GM23338 (cell line): ENCODE measurements at regions not wholly inside any gene's neighbourhood (a gene's known extent, or its start where the extent isn't known, plus 50 kb on each side); places are given as distances from the start of the nearest gene placed in this dataset.

Experiments used
- ATAC-seq: fragments of 200-7000 bp; cut with Tn5 transposase; 3 replicates; pipeline ENCODE4 v1.9.1; 2020
- DNase-seq: peaks from one replicate; pipeline ENCODE4 v3.0.0-alpha.2; 2015; ENCODE audit warnings: low spot score
- H2AFZ ChIP-seq: fragments of 200-600 bp; sonication (generic); 2 replicates; pipeline ENCODE4 v1.8.0; 2016; ENCODE audit warnings: antibody characterized with exemption, mild to moderate bottlenecking, moderate library complexity
- H3F3A ChIP-seq: fragments of 200-600 bp; sonication (generic); replicated peaks from 2 replicates; pipeline ENCODE4 v1.8.0; 2017; ENCODE audit warnings: antibody characterized with exemption, mixed run types, low read depth
- H3K27ac ChIP-seq: fragments of 200-600 bp; sonication (generic); 2 replicates; pipeline ENCODE4 v1.6.1; 2016; ENCODE audit warnings: low read depth
- H3K27me3 ChIP-seq: fragments of 200-600 bp; sonication (generic); 2 replicates; pipeline ENCODE4 v1.8.0; 2016; ENCODE audit warnings: mild to moderate bottlenecking, mixed run types, moderate library complexity; ENCODE audit not compliant: insufficient read depth
- H3K36me3 ChIP-seq: fragments of 200-600 bp; sonication (generic); 2 replicates; pipeline ENCODE4 v1.8.0; 2016; ENCODE audit warnings: mild to moderate bottlenecking; ENCODE audit not compliant: insufficient read depth
- H3K4me1 ChIP-seq: fragments of 200-600 bp; sonication (generic); 2 replicates; pipeline ENCODE4 v1.8.0; 2016; ENCODE audit warnings: mild to moderate bottlenecking, moderate library complexity; ENCODE audit not compliant: insufficient read depth
- H3K4me2 ChIP-seq: fragments of 200-600 bp; sonication (generic); 2 replicates; pipeline ENCODE4 v1.7.1; 2017; ENCODE audit warnings: mixed run types
- H3K4me3 ChIP-seq: fragments of 200-600 bp; sonication (generic); 2 replicates; pipeline ENCODE4 v1.6.1; 2016; ENCODE audit warnings: mixed run types
- H3K79me2 ChIP-seq: fragments of 200-600 bp; sonication (generic); replicated peaks from 2 replicates; pipeline ENCODE4 v1.8.0; 2017; ENCODE audit warnings: mild to moderate bottlenecking; ENCODE audit not compliant: insufficient read depth
- H3K9me2 ChIP-seq: fragments of 200-600 bp; sonication (generic); 2 replicates; pipeline ENCODE4 v1.8.0; 2017; ENCODE audit not compliant: insufficient read depth
- H4K20me1 ChIP-seq: fragments of 200-600 bp; sonication (generic); replicated peaks from 2 replicates; pipeline ENCODE4 v1.8.0; 2017; ENCODE audit warnings: mild to moderate bottlenecking; ENCODE audit not compliant: insufficient read depth
- H3K27ac Mint-ChIP-seq: 2 replicates; pipeline ENCODE4 v1.8.0; 2020; ENCODE audit warnings: inconsistent platforms, mild to moderate bottlenecking, moderate library complexity, mixed read lengths
- H3K27me3 Mint-ChIP-seq: 3 replicates; pipeline ENCODE4 v1.8.0; 2022; ENCODE audit warnings: low read depth, mild to moderate bottlenecking, moderate library complexity, mixed read lengths, inconsistent platforms; ENCODE audit not compliant: insufficient read depth, poor library complexity
- H3K36me3 Mint-ChIP-seq: 3 replicates; pipeline ENCODE4 v1.8.0; 2021; ENCODE audit warnings: low read depth, mild to moderate bottlenecking, inconsistent platforms, moderate library complexity, mixed read lengths
- H3K4me1 Mint-ChIP-seq: 3 replicates; pipeline ENCODE4 v1.8.0; 2020; ENCODE audit warnings: mild to moderate bottlenecking, inconsistent platforms, mixed read lengths
- H3K4me3 Mint-ChIP-seq: 3 replicates; pipeline ENCODE4 v1.8.0; 2021; ENCODE audit warnings: moderate library complexity, mild to moderate bottlenecking, inconsistent platforms, mixed read lengths
- H3K9me3 Mint-ChIP-seq: 3 replicates; pipeline ENCODE4 v1.8.0; 2020; ENCODE audit warnings: moderate library complexity, mild to moderate bottlenecking, inconsistent platforms, mixed read lengths
- CREB1 ChIP-seq: fragments of 250-450 bp; sonication (Bioruptor Pico); IDR thresholded peaks from 2 replicates; pipeline ENCODE4 v1.5.0; 2020; ENCODE audit warnings: low read depth, mild to moderate bottlenecking, moderate library complexity
- EZH2 ChIP-seq: fragments of 200-600 bp; sonication (generic); IDR thresholded peaks from one replicate; pipeline ENCODE4 v1.8.0; 2017; ENCODE audit warnings: antibody characterized with exemption, mild to moderate bottlenecking, low read depth; ENCODE audit not compliant: unreplicated experiment
- EZH2phosphoT487 ChIP-seq: fragments of 200-600 bp; sonication (generic); IDR thresholded peaks from one replicate; pipeline ENCODE4 v1.8.1; 2018; ENCODE audit warnings: antibody characterized with exemption; ENCODE audit not compliant: unreplicated experiment
- JUNB ChIP-seq: IDR thresholded peaks from one replicate; pipeline ENCODE4 v1.6.1; 2016; ENCODE audit warnings: antibody characterized with exemption; ENCODE audit not compliant: unreplicated experiment
- NANOG ChIP-seq: IDR thresholded peaks from 2 replicates; pipeline ENCODE4 v1.6.1; 2016; ENCODE audit warnings: antibody characterized with exemption, borderline replicate concordance
- POLR2AphosphoS5 ChIP-seq: IDR thresholded peaks from 2 replicates; pipeline ENCODE4 v1.6.1; 2016; ENCODE audit warnings: antibody characterized with exemption, low read depth
- STAT1 ChIP-seq: IDR thresholded peaks from one replicate; pipeline ENCODE4 v1.6.1; 2016; ENCODE audit warnings: antibody characterized with exemption; ENCODE audit not compliant: unreplicated experiment
- ZNF114 ChIP-seq: fragments of 250-450 bp; sonication (Bioruptor Pico); IDR thresholded peaks from 2 replicates; pipeline ENCODE4 v1.5.0; 2020; ENCODE audit warnings: mild to moderate bottlenecking, moderate library complexity
- ZNF331 ChIP-seq: fragments of 250-450 bp; sonication (Bioruptor Pico); IDR thresholded peaks from 2 replicates; pipeline ENCODE4 v1.5.0; 2020; ENCODE audit warnings: low read depth, mild to moderate bottlenecking, moderate library complexity
- TF ChIP-seq, protein P1 (sequence below), 2 experiments: fragments of 200-600 bp in 1 of 2; sonication (generic) in 1 of 2; conservative IDR thresholded peaks; 2 replicates each; pipeline versions ENCODE4 v1.5.1 to v1.6.1; 2016 to 2017; ENCODE audit warnings: antibody characterized with exemption in 2 of 2, low read depth in 2 of 2, mild to moderate bottlenecking in 2 of 2, moderate library complexity in 1 of 2
- TF ChIP-seq, protein P2 (sequence below): IDR thresholded peaks from 2 replicates; pipeline ENCODE4 v1.6.1; 2016; ENCODE audit warnings: antibody characterized with exemption
- TF ChIP-seq, protein P3 (sequence below): IDR thresholded peaks from one replicate; pipeline ENCODE4 v1.6.1; 2018; ENCODE audit warnings: antibody characterized with exemption; ENCODE audit not compliant: unreplicated experiment
- TF ChIP-seq, protein P4 (sequence below): fragments of 250-450 bp; sonication (Bioruptor Pico); IDR thresholded peaks from 2 replicates; pipeline ENCODE4 v1.5.0; 2020; ENCODE audit warnings: mild to moderate bottlenecking, moderate library complexity

DNA sequence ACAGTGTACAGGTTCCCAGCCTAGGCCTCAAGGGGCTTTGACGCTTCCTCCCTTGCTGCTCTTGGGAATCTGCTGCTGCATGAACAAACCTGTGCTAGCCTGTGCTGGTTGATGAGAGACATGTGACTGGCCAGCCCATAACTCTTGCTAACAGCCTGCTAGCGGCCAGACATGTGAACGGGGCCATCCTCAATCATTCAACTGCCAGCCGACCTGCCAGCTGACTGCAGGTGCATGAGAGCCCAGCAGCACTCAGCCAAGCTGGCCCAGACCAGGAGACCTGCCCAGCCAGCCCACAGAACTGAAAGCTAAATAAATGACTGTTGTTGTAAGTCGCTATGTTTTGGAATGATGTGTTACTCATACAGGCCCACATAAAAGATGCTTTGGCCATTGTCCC is 82.4 kb upstream of the DLG1 start:
- peaks cover 2% of the 10 kb centered on the region; the same call in 1 of the 3 replicates for H3K9me3 Mint-ChIP-seq
- ATAC-seq: no peak
- H3K4me1 Mint-ChIP-seq: peaks cover 3% of the 10 kb centered on the region; the same call in 1 of the 3 replicates
- TF ChIP-seq CREB1 (CRISPR knock-in tag) (no peak), NANOG (no peak), JUNB (no peak), EZH2 (no peak), EZH2phosphoT487 (no peak), STAT1 (no peak), ZNF331 (CRISPR knock-in tag) (no peak), ZNF114 (no peak), POLR2AphosphoS5 (no peak)
- TF ChIP-seq, protein P1, sequence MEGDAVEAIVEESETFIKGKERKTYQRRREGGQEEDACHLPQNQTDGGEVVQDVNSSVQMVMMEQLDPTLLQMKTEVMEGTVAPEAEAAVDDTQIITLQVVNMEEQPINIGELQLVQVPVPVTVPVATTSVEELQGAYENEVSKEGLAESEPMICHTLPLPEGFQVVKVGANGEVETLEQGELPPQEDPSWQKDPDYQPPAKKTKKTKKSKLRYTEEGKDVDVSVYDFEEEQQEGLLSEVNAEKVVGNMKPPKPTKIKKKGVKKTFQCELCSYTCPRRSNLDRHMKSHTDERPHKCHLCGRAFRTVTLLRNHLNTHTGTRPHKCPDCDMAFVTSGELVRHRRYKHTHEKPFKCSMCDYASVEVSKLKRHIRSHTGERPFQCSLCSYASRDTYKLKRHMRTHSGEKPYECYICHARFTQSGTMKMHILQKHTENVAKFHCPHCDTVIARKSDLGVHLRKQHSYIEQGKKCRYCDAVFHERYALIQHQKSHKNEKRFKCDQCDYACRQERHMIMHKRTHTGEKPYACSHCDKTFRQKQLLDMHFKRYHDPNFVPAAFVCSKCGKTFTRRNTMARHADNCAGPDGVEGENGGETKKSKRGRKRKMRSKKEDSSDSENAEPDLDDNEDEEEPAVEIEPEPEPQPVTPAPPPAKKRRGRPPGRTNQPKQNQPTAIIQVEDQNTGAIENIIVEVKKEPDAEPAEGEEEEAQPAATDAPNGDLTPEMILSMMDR (conservative IDR thresholded peaks at IDR 0.05; ENCODE audit: low read depth in 2 of 2): no peak
- TF ChIP-seq, protein P2, sequence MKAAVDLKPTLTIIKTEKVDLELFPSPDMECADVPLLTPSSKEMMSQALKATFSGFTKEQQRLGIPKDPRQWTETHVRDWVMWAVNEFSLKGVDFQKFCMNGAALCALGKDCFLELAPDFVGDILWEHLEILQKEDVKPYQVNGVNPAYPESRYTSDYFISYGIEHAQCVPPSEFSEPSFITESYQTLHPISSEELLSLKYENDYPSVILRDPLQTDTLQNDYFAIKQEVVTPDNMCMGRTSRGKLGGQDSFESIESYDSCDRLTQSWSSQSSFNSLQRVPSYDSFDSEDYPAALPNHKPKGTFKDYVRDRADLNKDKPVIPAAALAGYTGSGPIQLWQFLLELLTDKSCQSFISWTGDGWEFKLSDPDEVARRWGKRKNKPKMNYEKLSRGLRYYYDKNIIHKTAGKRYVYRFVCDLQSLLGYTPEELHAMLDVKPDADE: no peak
- TF ChIP-seq, protein P3, sequence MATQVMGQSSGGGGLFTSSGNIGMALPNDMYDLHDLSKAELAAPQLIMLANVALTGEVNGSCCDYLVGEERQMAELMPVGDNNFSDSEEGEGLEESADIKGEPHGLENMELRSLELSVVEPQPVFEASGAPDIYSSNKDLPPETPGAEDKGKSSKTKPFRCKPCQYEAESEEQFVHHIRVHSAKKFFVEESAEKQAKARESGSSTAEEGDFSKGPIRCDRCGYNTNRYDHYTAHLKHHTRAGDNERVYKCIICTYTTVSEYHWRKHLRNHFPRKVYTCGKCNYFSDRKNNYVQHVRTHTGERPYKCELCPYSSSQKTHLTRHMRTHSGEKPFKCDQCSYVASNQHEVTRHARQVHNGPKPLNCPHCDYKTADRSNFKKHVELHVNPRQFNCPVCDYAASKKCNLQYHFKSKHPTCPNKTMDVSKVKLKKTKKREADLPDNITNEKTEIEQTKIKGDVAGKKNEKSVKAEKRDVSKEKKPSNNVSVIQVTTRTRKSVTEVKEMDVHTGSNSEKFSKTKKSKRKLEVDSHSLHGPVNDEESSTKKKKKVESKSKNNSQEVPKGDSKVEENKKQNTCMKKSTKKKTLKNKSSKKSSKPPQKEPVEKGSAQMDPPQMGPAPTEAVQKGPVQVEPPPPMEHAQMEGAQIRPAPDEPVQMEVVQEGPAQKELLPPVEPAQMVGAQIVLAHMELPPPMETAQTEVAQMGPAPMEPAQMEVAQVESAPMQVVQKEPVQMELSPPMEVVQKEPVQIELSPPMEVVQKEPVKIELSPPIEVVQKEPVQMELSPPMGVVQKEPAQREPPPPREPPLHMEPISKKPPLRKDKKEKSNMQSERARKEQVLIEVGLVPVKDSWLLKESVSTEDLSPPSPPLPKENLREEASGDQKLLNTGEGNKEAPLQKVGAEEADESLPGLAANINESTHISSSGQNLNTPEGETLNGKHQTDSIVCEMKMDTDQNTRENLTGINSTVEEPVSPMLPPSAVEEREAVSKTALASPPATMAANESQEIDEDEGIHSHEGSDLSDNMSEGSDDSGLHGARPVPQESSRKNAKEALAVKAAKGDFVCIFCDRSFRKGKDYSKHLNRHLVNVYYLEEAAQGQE: no peak
- TF ChIP-seq, protein P4, sequence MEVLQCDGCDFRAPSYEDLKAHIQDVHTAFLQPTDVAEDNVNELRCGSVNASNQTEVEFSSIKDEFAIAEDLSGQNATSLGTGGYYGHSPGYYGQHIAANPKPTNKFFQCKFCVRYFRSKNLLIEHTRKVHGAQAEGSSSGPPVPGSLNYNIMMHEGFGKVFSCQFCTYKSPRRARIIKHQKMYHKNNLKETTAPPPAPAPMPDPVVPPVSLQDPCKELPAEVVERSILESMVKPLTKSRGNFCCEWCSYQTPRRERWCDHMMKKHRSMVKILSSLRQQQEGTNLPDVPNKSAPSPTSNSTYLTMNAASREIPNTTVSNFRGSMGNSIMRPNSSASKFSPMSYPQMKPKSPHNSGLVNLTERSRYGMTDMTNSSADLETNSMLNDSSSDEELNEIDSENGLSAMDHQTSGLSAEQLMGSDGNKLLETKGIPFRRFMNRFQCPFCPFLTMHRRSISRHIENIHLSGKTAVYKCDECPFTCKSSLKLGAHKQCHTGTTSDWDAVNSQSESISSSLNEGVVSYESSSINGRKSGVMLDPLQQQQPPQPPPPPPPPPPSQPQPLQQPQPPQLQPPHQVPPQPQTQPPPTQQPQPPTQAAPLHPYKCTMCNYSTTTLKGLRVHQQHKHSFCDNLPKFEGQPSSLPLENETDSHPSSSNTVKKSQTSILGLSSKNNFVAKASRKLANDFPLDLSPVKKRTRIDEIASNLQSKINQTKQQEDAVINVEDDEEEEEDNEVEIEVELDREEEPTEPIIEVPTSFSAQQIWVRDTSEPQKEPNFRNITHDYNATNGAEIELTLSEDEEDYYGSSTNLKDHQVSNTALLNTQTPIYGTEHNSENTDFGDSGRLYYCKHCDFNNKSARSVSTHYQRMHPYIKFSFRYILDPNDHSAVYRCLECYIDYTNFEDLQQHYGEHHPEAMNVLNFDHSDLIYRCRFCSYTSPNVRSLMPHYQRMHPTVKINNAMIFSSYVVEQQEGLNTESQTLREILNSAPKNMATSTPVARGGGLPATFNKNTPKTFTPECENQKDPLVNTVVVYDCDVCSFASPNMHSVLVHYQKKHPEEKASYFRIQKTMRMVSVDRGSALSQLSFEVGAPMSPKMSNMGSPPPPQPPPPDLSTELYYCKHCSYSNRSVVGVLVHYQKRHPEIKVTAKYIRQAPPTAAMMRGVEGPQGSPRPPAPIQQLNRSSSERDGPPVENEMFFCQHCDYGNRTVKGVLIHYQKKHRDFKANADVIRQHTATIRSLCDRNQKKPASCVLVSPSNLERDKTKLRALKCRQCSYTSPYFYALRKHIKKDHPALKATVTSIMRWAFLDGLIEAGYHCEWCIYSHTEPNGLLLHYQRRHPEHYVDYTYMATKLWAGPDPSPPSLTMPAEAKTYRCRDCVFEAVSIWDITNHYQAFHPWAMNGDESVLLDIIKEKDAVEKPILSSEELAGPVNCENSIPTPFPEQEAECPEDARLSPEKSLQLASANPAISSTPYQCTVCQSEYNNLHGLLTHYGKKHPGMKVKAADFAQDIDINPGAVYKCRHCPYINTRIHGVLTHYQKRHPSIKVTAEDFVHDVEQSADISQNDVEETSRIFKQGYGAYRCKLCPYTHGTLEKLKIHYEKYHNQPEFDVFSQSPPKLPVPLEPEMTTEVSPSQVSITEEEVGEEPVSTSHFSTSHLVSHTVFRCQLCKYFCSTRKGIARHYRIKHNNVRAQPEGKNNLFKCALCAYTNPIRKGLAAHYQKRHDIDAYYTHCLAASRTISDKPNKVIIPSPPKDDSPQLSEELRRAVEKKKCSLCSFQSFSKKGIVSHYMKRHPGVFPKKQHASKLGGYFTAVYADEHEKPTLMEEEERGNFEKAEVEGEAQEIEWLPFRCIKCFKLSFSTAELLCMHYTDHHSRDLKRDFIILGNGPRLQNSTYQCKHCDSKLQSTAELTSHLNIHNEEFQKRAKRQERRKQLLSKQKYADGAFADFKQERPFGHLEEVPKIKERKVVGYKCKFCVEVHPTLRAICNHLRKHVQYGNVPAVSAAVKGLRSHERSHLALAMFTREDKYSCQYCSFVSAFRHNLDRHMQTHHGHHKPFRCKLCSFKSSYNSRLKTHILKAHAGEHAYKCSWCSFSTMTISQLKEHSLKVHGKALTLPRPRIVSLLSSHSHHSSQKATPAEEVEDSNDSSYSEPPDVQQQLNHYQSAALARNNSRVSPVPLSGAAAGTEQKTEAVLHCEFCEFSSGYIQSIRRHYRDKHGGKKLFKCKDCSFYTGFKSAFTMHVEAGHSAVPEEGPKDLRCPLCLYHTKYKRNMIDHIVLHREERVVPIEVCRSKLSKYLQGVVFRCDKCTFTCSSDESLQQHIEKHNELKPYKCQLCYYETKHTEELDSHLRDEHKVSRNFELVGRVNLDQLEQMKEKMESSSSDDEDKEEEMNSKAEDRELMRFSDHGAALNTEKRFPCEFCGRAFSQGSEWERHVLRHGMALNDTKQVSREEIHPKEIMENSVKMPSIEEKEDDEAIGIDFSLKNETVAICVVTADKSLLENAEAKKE (CRISPR knock-in tag): no peak
- H3K4me3 Mint-ChIP-seq: no peak overlapping the region
- no peak for DNase-seq
- Histone ChIP-seq H3K9me2 (no peaks in the 10 kb centered on the region), H3F3A (no peaks in the 10 kb centered on the region), H3K4me1 (0 out of 2 replicates have a peak, but pooled peaks cover 5% of the 10 kb centered on the region), H3K4me2 (no peak overlapping the region), H3K36me3 (no peaks in the 10 kb centered on the region), H3K4me3 (no peak overlapping the region), H3K27me3 (no peaks in the 10 kb centered on the region), H2AFZ (0 out of 2 replicates have a peak overlapping the region, but pooled peaks have one; percentile 32), H3K79me2 (no peaks in the 10 kb centered on the region), H3K27ac (no peak overlapping the region), H4K20me1 (no peaks in the 10 kb centered on the region)
- H3K36me3 Mint-ChIP-seq: no peaks in the 10 kb centered on the region
- no peak overlapping the region for H3K27ac Mint-ChIP-seq
- H3K27me3 Mint-ChIP-seq: peaks cover 3% of the 10 kb centered on the region
